Central memory CD8-positive, alpha-beta T cell (primary cell): ENCODE measurements at regions not wholly inside any gene's neighbourhood (a gene's known extent, or its start where the extent isn't known, plus 50 kb on each side); places are given as distances from the start of the nearest gene placed in this dataset.

Experiments
- ATAC-seq: fragments of 150-1000 bp; cut with Tn5 transposase; replicated peaks from 2 replicates; pipeline ENCODE4 v1.10.0; 2022; ENCODE audit warnings: mild to moderate bottlenecking, moderate FRiP score, moderate number of reproducible peaks; ENCODE audit not compliant: poor library complexity, severe bottlenecking; ENCODE audit errors: extremely low read depth
- DNase-seq, 2 donors: peaks; one replicate each; pipeline ENCODE4 v3.0.0; 2021; ENCODE audit warnings: low spot score in 2 of 2
- H3K27ac Mint-ChIP-seq: one replicate; pipeline ENCODE4 v1.8.0; 2022; ENCODE audit warnings: low read depth, mild to moderate bottlenecking, moderate library complexity, mixed read lengths
- H3K27me3 Mint-ChIP-seq: one replicate; pipeline ENCODE4 v1.8.0; 2022; ENCODE audit warnings: mixed read lengths
- H3K36me3 Mint-ChIP-seq: one replicate; pipeline ENCODE4 v1.8.0; 2022; ENCODE audit warnings: mild to moderate bottlenecking, moderate library complexity, mixed read lengths; ENCODE audit not compliant: insufficient read depth
- H3K4me1 Mint-ChIP-seq: one replicate; pipeline ENCODE4 v1.8.0; 2022; ENCODE audit warnings: mixed read lengths
- H3K4me3 Mint-ChIP-seq: one replicate; pipeline ENCODE4 v1.8.0; 2022; ENCODE audit warnings: mild to moderate bottlenecking, moderate library complexity, mixed read lengths
- H3K9me3 Mint-ChIP-seq: one replicate; pipeline ENCODE4 v1.8.0; 2022; ENCODE audit warnings: mixed read lengths

DNA sequence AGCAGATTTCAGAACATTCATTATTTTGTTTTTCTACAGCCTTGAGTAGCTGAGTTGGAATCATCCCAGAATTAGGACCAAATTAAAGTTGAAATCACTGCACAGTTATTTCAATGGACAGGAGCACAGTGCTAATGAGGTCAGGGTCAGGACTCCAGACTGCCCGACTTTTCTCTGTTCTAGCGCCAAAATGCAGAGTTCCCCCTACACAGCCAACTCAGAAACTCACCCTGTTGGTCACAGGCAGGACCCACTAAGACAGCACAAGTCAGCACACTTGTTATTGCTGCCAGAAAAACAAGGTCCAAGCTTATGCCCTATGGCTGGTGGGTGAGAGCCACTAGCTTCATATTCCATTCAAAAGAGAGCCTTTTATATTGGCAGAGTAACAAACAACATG is 198.1 kb upstream of the KRR1 start:
- Mint-ChIP-seq H3K27me3 (no peaks in the 10 kb centered on the region), H3K27ac (no peak overlapping the region), H3K4me1 (no peaks in the 10 kb centered on the region), H3K36me3 (no peaks in the 10 kb centered on the region), H3K9me3 (no peaks in the 10 kb centered on the region), H3K4me3 (no peak overlapping the region)
- ATAC-seq = no peak
- no peak for DNase-seq

DNA sequence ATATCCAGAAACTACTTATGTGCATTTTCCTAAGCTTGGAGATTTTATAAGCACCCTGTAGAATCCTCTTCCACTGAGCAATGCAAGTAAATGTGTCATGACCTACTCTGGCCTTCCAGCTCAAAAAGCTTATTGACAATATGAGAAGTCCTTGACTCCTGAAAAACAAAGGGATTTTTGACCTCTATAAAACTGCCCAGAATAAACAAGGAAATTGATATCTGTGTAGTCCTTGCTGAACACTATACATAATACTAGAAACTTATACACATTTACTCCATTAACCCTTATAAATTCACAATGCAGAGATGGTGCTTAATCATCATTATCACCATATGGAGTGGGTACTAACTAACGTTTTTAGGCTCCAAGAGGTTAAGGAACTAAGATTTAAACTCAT is 197.4 kb upstream of the KRR1 start:
- no peak overlapping the region for H3K4me3 Mint-ChIP-seq
- H3K27me3 Mint-ChIP-seq = no peaks in the 10 kb centered on the region
- H3K4me1 Mint-ChIP-seq = no peaks in the 10 kb centered on the region
- no peak overlapping the region for H3K27ac Mint-ChIP-seq
- no peak for ATAC-seq
- H3K9me3 Mint-ChIP-seq = no peaks in the 10 kb centered on the region
- no peak for DNase-seq
- no peaks in the 10 kb centered on the region for H3K36me3 Mint-ChIP-seq

DNA sequence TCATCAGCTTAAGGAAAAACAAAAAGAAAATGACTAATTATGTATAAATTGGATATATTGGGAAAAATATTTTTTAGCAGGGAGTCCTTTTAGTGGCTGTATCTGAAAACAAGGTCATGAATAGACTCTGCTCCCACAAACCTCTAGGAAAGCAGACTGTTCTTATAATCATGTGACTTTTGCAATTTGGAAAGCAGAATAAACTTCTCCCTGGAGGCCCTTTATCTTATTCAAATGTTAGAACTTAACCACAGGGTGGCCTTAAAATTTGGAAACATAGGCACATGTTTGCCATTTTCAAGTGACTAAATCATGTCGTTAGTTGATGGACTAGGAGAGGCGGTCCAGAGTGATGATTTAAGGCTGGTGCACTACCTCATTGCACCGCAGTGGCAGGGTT is 196.6 kb upstream of the KRR1 start:
- H3K27me3 Mint-ChIP-seq = no peaks in the 10 kb centered on the region
- no peak overlapping the region for H3K27ac Mint-ChIP-seq
- no peaks in the 10 kb centered on the region for H3K4me1 Mint-ChIP-seq
- ATAC-seq (no peak), DNase-seq (no peak)
- no peak overlapping the region for H3K4me3 Mint-ChIP-seq
- no peaks in the 10 kb centered on the region for H3K9me3 Mint-ChIP-seq
- H3K36me3 Mint-ChIP-seq = no peaks in the 10 kb centered on the region

- H3K27me3 Mint-ChIP-seq = no peaks in the 10 kb centered on the region
- H3K4me1 Mint-ChIP-seq = peaks cover 4% of the 10 kb centered on the region
- no peak overlapping the region for H3K4me3 Mint-ChIP-seq
- no peak overlapping the region for H3K27ac Mint-ChIP-seq
- DNase-seq (no peak), ATAC-seq (no peak)
- H3K36me3 Mint-ChIP-seq = no peaks in the 10 kb centered on the region
- no peaks in the 10 kb centered on the region for H3K9me3 Mint-ChIP-seq
Observed at GRCh38 chr12:75706786-75707605, 195.6 kb upstream of the KRR1 start.

DNA sequence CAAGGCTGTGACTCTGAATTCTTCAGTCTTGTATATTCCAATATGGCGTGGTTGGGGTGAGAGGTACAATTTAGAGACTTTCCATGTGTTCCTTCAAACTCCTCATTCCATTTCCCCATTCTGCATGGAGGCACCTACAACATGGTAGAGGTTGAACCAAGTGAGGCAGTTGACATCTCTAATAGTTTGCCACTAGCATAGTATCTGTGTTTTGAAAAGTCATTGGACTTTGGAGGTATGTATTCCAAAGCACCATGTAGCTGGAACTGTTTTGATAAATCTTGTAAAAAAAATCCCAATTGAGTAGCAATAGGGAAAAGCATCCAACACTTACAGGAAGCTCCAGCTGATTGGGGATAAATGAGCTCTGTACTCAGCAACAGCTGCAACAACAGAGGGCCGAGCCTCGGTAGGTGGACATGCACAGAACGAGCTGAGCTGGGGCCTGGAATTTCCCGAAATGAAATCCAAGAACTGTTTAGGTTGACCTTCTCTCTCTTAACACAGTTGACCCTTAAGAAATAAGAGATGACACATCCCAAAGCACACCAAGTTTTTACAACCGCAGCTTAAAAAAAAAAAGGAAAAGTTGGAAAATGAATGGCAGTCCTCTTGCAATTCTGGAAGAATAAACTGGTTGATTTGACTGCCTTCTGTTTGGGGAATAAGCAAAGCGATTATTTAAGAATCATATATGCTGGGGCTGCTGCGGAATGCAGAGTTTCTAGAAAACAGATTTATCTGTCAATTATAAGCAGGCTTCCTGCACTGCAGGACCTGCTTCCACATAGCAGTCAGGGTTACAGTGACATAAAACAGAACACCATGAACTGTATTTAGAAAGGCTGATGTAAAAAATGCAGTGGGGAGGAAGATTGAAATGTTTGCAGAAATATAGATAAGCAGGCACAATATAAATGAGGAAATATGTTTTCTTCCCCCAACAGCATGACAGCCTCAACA is 194.6 kb upstream of the KRR1 start:
- Mint-ChIP-seq H3K27me3 (no peaks in the 10 kb centered on the region), H3K4me3 (no peak overlapping the region), H3K36me3 (no peaks in the 10 kb centered on the region), H3K4me1 (peaks cover 6% of the 10 kb centered on the region), H3K9me3 (no peaks in the 10 kb centered on the region), H3K27ac (no peak overlapping the region)
- ATAC-seq = no peak
- DNase-seq = no peak

DNA sequence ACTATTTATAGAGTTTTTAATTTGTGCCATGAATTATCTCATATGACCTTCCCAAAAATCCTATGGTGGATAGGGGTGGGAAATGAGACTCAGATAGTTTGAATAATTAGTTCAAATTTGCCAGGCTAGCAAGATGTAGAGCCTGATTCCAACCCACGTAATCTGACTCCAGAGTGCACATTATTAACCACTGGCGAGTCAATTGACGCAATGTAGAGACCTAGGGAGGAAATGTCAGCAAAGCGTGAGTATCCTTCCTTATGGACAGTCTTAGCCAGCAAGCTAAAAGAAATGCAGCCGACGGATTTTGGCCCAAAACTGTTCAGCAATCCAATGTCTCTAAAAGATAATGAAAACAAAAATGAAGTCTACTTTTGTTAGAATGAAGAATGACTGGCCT is 193.3 kb upstream of the KRR1 start:
- Mint-ChIP-seq H3K36me3 (no peaks in the 10 kb centered on the region), H3K4me1 (peaks cover 6% of the 10 kb centered on the region), H3K9me3 (no peaks in the 10 kb centered on the region), H3K4me3 (no peak overlapping the region), H3K27me3 (no peaks in the 10 kb centered on the region), H3K27ac (no peak overlapping the region)
- DNase-seq = no peak
- ATAC-seq = no peak

- no peak overlapping the region for H3K27ac Mint-ChIP-seq
- DNase-seq (no peak), ATAC-seq (no peak)
- H3K27me3 Mint-ChIP-seq = no peaks in the 10 kb centered on the region
- no peaks in the 10 kb centered on the region for H3K36me3 Mint-ChIP-seq
- H3K9me3 Mint-ChIP-seq = no peaks in the 10 kb centered on the region
- H3K4me3 Mint-ChIP-seq = no peak overlapping the region
- H3K4me1 Mint-ChIP-seq = peaks cover 6% of the 10 kb centered on the region
Observed at GRCh38 chr12:75704208-75704607, 192.8 kb upstream of the KRR1 start.

- no peak for ATAC-seq
- H3K36me3 Mint-ChIP-seq = no peaks in the 10 kb centered on the region
- H3K4me1 Mint-ChIP-seq = peaks cover 6% of the 10 kb centered on the region
- H3K9me3 Mint-ChIP-seq = no peaks in the 10 kb centered on the region
- no peaks in the 10 kb centered on the region for H3K27me3 Mint-ChIP-seq
- H3K4me3 Mint-ChIP-seq = no peak overlapping the region
- DNase-seq = no peak
- H3K27ac Mint-ChIP-seq = no peak overlapping the region
Observed at GRCh38 chr12:75703131-75703530, 191.7 kb upstream of the KRR1 start.

- Mint-ChIP-seq H3K4me3 (peak overlapping the region; percentile 61), H3K9me3 (no peaks in the 10 kb centered on the region), H3K4me1 (peaks cover 6% of the 10 kb centered on the region), H3K36me3 (no peaks in the 10 kb centered on the region), H3K27ac (peak overlapping the region; percentile 84), H3K27me3 (no peaks in the 10 kb centered on the region)
- ATAC-seq (peak; percentile 19), DNase-seq (no peak)
Observed at GRCh38 chr12:75702477-75703093, 191.2 kb upstream of the KRR1 start.

- no peak for ATAC-seq
- peaks cover 6% of the 10 kb centered on the region for H3K4me1 Mint-ChIP-seq
- no peaks in the 10 kb centered on the region for H3K36me3 Mint-ChIP-seq
- no peaks in the 10 kb centered on the region for H3K9me3 Mint-ChIP-seq
- H3K27ac Mint-ChIP-seq = peak overlapping the region; percentile 84
- H3K4me3 Mint-ChIP-seq = peak overlapping the region; percentile 61
- H3K27me3 Mint-ChIP-seq = no peaks in the 10 kb centered on the region
- no peak for DNase-seq
Observed at GRCh38 chr12:75701859-75702258, 190.4 kb upstream of the KRR1 start.

DNA sequence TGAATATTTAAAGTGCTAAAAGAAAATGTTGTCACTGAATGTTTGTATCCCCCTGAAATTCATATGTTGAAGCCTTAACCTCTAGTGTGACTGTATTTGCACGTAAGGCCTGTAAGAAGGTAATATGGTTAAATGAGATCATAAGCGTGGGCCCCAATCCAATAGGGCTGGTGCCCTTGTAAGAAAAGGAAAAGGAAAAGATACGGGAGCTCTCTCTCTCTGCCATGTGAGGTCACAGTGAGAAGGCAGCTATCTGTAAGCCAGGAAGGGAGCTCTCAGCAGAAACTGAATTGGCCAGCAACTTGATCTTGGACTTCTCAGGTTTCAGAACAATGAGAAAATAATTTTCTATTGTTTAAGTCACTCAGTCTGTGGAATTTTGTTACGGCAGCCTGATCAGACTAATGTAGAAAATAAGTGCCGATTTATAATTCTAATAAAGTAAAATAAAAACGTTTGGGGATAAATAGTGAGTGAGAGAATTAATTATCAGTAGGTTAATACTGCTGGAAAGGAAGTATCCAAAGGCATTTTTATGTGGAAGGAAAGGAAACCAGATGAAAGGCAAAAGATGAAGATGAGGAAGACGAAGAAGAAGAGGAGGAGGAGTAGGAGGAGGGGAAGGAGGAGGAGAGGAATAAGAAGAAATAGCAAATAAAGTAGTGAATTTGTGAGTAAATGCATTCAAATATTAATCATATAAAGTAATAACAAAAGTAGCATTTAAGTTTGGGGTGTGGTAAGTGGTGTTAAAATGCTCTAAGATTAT is 188.5 kb upstream of the KRR1 start:
- DNase-seq (no peak), ATAC-seq (no peak)
- Mint-ChIP-seq H3K27ac (no peak overlapping the region), H3K4me3 (no peak overlapping the region), H3K36me3 (no peaks in the 10 kb centered on the region), H3K4me1 (peaks cover 6% of the 10 kb centered on the region), H3K9me3 (no peaks in the 10 kb centered on the region), H3K27me3 (no peaks in the 10 kb centered on the region)

- Mint-ChIP-seq H3K27ac (no peak overlapping the region), H3K4me1 (peaks cover 6% of the 10 kb centered on the region), H3K36me3 (no peaks in the 10 kb centered on the region), H3K27me3 (no peaks in the 10 kb centered on the region), H3K9me3 (no peaks in the 10 kb centered on the region), H3K4me3 (no peak overlapping the region)
- ATAC-seq (no peak), DNase-seq (no peak)
Observed at GRCh38 chr12:75699251-75699650, 187.8 kb upstream of the KRR1 start.
